HS-5 (cell line): ENCODE measurements at regions not wholly inside any gene's neighbourhood (a gene's known extent, or its start where the extent isn't known, plus 50 kb on each side); places are given as distances from the start of the nearest gene placed in this dataset.

Source experiments
- DNase-seq: peaks from one replicate; pipeline ENCODE4 v3.0.0-alpha.2; 2012; ENCODE audit warnings: low read depth

- no peak for DNase-seq
These were observed 392.6 kb downstream of the KLF5 start for GRCh38 chr13:73451221-73452029.

- no peak for DNase-seq
These were observed 391.8 kb downstream of the KLF5 start for GRCh38 chr13:73450583-73450982.

- no peak for DNase-seq
These were observed 390.4 kb downstream of the KLF5 start for GRCh38 chr13:73449252-73449651.

GRCh38 chr13:73440296-73440895 lies 381.6 kb downstream of the KLF5 start:
- no peak for DNase-seq

- no peak for DNase-seq
These were observed 375.1 kb downstream of the KLF5 start for GRCh38 chr13:73433890-73434289.

GRCh38 chr13:73433458-73433857 lies 374.7 kb downstream of the KLF5 start:
- DNase-seq = no peak

GRCh38 chr13:73429701-73430100 lies 370.9 kb downstream of the KLF5 start:
- DNase-seq = no peak

GRCh38 chr13:73428706-73429105 lies 369.9 kb downstream of the KLF5 start:
- DNase-seq = no peak

- DNase-seq = no peak
These were observed 369.3 kb downstream of the KLF5 start for GRCh38 chr13:73428137-73428536.

- no peak for DNase-seq
These were observed 364.2 kb downstream of the KLF5 start for GRCh38 chr13:73422973-73423372.

GRCh38 chr13:73421310-73421912 lies 362.6 kb downstream of the KLF5 start:
- no peak for DNase-seq

GRCh38 chr13:73419186-73419585 lies 360.4 kb downstream of the KLF5 start:
- DNase-seq = no peak

GRCh38 chr13:73417012-73417615 lies 358.3 kb downstream of the KLF5 start:
- DNase-seq = no peak

GRCh38 chr13:73416093-73416492 lies 357.3 kb downstream of the KLF5 start:
- no peak for DNase-seq

GRCh38 chr13:73413656-73414055 lies 354.9 kb downstream of the KLF5 start:
- DNase-seq = no peak

- no peak for DNase-seq
These were observed 354.1 kb downstream of the KLF5 start for GRCh38 chr13:73412933-73413332.

GRCh38 chr13:73411067-73411809 lies 352.4 kb downstream of the KLF5 start:
- no peak for DNase-seq

GRCh38 chr13:73406454-73406853 lies 347.6 kb downstream of the KLF5 start:
- no peak for DNase-seq

GRCh38 chr13:73404581-73404980 lies 345.8 kb downstream of the KLF5 start:
- DNase-seq = no peak

- DNase-seq = no peak
These were observed 344.7 kb downstream of the KLF5 start for GRCh38 chr13:73403355-73404120.

- no peak for DNase-seq
These were observed 343.0 kb downstream of the KLF5 start for GRCh38 chr13:73401769-73402168.
